ENCODE measurements at regions not wholly inside any gene's neighbourhood (a gene's known extent, or its start where the extent isn't known, plus 50 kb on each side); places are given as distances from the start of the nearest gene placed in this dataset.

DNA sequence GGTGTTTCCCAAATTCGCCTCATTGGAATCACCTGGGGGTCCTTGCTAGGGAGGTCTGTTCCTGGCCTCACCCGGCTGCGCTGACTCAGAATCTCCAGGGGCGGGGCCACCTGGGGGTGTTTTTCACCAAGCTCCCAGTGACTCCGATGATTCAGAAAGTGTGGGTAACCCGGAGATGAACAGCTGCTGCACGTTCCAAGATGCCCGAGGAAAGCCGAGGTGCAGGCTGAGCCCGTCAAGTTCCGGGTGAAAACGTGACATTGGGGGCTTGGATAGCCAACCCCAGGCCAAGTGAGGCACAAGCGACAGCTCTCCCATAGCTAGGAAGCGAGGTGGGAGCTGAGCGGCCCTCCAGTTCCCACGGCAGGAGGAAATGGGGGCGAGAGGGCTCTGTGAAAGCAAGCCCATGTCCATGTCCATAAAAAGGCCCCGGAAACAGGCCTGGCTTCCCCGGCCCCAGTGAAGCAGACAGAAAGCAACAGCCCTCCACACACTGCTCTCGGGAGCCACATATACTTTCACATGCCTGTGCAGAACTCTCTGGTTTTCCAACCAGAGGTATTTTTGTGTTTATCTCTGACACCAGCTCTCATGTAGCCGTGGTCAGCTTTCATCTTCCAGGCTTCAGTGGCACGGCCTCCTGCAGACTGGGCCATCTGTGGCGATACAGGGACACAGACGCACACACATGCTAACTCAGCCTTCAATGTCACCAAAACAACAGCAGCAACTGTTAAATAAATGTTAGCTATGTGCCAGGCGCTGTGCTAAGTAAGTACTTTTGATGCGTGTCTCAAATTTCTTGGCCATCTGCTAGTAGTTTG is 90.7 kb upstream of the CCDC28A start:
- in situ Hi-C loops (cut with MboI) (no loop called here), intact Hi-C loops (cut with micrococcal nuclease; ENCODE audit: unreplicated experiment) (no loop called here)
- Histone ChIP-seq H3K9ac (ENCODE audit: control insufficient read depth, insufficient read depth, low read length) (no peak overlapping the region), H3K27ac (ENCODE audit: control insufficient read depth, insufficient read depth) (no peak overlapping the region), H3K4me1 (ENCODE audit: control insufficient read depth, insufficient read depth, low read length) (no peaks in the 10 kb centered on the region), H3K79me2 (ENCODE audit: control insufficient read depth, insufficient read depth, low read length) (no peaks in the 10 kb centered on the region), H3K36me3 (ENCODE audit: control insufficient read depth in 2 of 2, insufficient read depth in 2 of 2, low read length in 1 of 2) (no peaks in the 10 kb centered on the region; a peak in 1 of 4 replicates), H3K9me3 (replicated peaks; ENCODE audit: control insufficient read depth, insufficient read depth, low read length) (no peaks in the 10 kb centered on the region), H2AFZ (ENCODE audit: control insufficient read depth, low read depth, low read length) (no peak overlapping the region), H3K4me3 (no peak overlapping the region), H3K27me3 (replicated peaks in 1 of 2; ENCODE audit: control insufficient read depth in 2 of 2, insufficient read depth in 2 of 2, low read length in 1 of 2) (no peaks in the 10 kb centered on the region), H4K20me1 (ENCODE audit: control insufficient read depth, insufficient read depth) (no peaks in the 10 kb centered on the region), H3K4me2 (ENCODE audit: control insufficient read depth, insufficient read depth) (no peak overlapping the region)
- DNase-seq (ENCODE audit: low read depth, low spot score) (no peak), FAIRE-seq (no peak), ATAC-seq (no peak)
- SMC1A ChIA-PET (ENCODE audit: uncharacterized antibody, unreplicated experiment) = interaction anchor here (1.0 to 2.0 kb wide), 5 partner anchors 10 to 89 kb away, joined by 3 to 7 read pairs (median 4); no protein-coding TSS in a partner anchor
- TF ChIP-seq SUZ12 (IDR thresholded peaks at IDR 0.05; ENCODE audit: unreplicated experiment) (no peak), ETV6 (conservative IDR thresholded peaks at IDR 0.05 in 1 of 2, IDR thresholded peaks at IDR 0.05 in 1 of 2; ENCODE audit: borderline replicate concordance in 1 of 2, low read depth in 1 of 2) (no peak), EP300 (IDR thresholded peaks at IDR 0.05; ENCODE audit: borderline replicate concordance in 1 of 2, control insufficient read depth in 1 of 2, low read depth in 2 of 2, low read length in 2 of 2) (no peak), RUNX3 (IDR thresholded peaks at IDR 0.05; ENCODE audit: low read length) (no peak), NR2C1 (IDR thresholded peaks at IDR 0.05) (no peak), GABPA (IDR thresholded peaks at IDR 0.05; ENCODE audit: low read depth) (no peak), TCF12 (IDR thresholded peaks at IDR 0.05; ENCODE audit: low read depth, low read length) (no peak), NFIC (IDR thresholded peaks at IDR 0.05; ENCODE audit: low read depth, low read length) (no peak), RCOR1 (conservative IDR thresholded peaks at IDR 0.05; ENCODE audit: low read depth, low read length) (no peak), CHD2 (IDR thresholded peaks at IDR 0.05; ENCODE audit: borderline replicate concordance, low read depth, low read length) (no peak)
- TF ChIP-seq, protein P1, sequence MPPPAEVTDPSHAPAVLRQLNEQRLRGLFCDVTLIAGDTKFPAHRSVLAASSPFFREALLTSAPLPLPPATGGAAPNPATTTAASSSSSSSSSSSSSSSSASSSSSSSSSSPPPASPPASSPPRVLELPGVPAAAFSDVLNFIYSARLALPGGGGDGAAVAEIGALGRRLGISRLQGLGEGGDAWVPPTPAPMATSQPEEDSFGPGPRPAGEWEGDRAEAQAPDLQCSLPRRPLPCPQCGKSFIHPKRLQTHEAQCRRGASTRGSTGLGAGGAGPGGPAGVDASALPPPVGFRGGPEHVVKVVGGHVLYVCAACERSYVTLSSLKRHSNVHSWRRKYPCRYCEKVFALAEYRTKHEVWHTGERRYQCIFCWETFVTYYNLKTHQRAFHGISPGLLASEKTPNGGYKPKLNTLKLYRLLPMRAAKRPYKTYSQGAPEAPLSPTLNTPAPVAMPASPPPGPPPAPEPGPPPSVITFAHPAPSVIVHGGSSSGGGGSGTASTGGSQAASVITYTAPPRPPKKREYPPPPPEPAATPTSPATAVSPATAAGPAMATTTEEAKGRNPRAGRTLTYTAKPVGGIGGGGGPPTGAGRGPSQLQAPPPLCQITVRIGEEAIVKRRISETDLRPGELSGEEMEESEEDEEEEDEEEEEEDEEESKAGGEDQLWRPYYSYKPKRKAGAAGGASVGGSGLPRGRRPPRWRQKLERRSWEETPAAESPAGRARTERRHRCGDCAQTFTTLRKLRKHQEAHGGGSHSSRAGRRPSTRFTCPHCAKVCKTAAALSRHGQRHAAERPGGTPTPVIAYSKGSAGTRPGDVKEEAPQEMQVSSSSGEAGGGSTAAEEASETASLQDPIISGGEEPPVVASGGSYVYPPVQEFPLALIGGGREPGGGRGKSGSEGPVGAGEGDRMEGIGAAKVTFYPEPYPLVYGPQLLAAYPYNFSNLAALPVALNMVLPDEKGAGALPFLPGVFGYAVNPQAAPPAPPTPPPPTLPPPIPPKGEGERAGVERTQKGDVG (CRISPR knock-in tag; IDR thresholded peaks at IDR 0.05) = no peak
- TF ChIP-seq, protein P2, sequence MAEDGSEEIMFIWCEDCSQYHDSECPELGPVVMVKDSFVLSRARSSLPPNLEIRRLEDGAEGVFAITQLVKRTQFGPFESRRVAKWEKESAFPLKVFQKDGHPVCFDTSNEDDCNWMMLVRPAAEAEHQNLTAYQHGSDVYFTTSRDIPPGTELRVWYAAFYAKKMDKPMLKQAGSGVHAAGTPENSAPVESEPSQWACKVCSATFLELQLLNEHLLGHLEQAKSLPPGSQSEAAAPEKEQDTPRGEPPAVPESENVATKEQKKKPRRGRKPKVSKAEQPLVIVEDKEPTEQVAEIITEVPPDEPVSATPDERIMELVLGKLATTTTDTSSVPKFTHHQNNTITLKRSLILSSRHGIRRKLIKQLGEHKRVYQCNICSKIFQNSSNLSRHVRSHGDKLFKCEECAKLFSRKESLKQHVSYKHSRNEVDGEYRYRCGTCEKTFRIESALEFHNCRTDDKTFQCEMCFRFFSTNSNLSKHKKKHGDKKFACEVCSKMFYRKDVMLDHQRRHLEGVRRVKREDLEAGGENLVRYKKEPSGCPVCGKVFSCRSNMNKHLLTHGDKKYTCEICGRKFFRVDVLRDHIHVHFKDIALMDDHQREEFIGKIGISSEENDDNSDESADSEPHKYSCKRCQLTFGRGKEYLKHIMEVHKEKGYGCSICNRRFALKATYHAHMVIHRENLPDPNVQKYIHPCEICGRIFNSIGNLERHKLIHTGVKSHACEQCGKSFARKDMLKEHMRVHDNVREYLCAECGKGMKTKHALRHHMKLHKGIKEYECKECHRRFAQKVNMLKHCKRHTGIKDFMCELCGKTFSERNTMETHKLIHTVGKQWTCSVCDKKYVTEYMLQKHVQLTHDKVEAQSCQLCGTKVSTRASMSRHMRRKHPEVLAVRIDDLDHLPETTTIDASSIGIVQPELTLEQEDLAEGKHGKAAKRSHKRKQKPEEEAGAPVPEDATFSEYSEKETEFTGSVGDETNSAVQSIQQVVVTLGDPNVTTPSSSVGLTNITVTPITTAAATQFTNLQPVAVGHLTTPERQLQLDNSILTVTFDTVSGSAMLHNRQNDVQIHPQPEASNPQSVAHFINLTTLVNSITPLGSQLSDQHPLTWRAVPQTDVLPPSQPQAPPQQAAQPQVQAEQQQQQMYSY (CRISPR knock-in tag; IDR thresholded peaks at IDR 0.05) = no peak
- TF ChIP-seq, protein P3, sequence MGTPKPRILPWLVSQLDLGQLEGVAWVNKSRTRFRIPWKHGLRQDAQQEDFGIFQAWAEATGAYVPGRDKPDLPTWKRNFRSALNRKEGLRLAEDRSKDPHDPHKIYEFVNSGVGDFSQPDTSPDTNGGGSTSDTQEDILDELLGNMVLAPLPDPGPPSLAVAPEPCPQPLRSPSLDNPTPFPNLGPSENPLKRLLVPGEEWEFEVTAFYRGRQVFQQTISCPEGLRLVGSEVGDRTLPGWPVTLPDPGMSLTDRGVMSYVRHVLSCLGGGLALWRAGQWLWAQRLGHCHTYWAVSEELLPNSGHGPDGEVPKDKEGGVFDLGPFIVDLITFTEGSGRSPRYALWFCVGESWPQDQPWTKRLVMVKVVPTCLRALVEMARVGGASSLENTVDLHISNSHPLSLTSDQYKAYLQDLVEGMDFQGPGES (IDR thresholded peaks at IDR 0.05) = no peak
- no TSS peak for BruUV-seq (replicated peaks)
- CTCF ChIA-PET = interaction anchor here (0.9 to 1.0 kb wide), 2 partner anchors 91 to 94 kb away, joined by 3 read pairs; no protein-coding TSS in a partner anchor
- POLR2A ChIA-PET = interaction anchor here (0.6 kb wide), 2 partner anchors 12 to 96 kb away, joined by 5 read pairs; no protein-coding TSS in a partner anchor
- 60% methylated on average over 23 of the region's 26 CpGs for WGBS (ENCODE audit: insufficient coverage, insufficient replicate concordance, low lambda C conversion rate, missing lambda C conversion rate)
- RAD21 ChIA-PET (ENCODE audit: unreplicated experiment) = no interaction called here

Measured in GM12878 (cell line).